Trophoblast cell (in vitro differentiated cells and primary cell): ENCODE measurements at regions not wholly inside any gene's neighbourhood (a gene's known extent, or its start where the extent isn't known, plus 50 kb on each side); places are given as distances from the start of the nearest gene placed in this dataset.
A peak's percentile ranks its signal among the peaks of the same experiment; 100 is the strongest.

Experiments used
- DNase-seq, 2 donors: peaks; one replicate each; pipeline ENCODE4 v3.0.0-alpha.2; 2016
- H2AFZ ChIP-seq: 2 replicates; pipeline ENCODE4 v1.6.1; 2013; ENCODE audit warnings: low read length, moderate library complexity, mild to moderate bottlenecking; ENCODE audit not compliant: insufficient read depth, poor library complexity
- H2AK5ac ChIP-seq: 2 replicates; pipeline ENCODE4 v1.6.1; 2013; ENCODE audit warnings: mild to moderate bottlenecking, low read length
- H2BK120ac ChIP-seq: 2 replicates; pipeline ENCODE4 v1.6.1; 2013; ENCODE audit warnings: low read length, mild to moderate bottlenecking, moderate library complexity; ENCODE audit not compliant: insufficient read depth, poor library complexity
- H2BK12ac ChIP-seq: 2 replicates; pipeline ENCODE4 v1.6.1; 2013; ENCODE audit warnings: mild to moderate bottlenecking, low read length, moderate library complexity
- H2BK5ac ChIP-seq: 2 replicates; pipeline ENCODE4 v1.6.1; 2013; ENCODE audit warnings: low read length, low read depth, moderate library complexity, mild to moderate bottlenecking; ENCODE audit not compliant: poor library complexity
- H3K14ac ChIP-seq: 2 replicates; pipeline ENCODE4 v1.6.1; 2013; ENCODE audit warnings: mild to moderate bottlenecking, low read length
- H3K18ac ChIP-seq: 2 replicates; pipeline ENCODE4 v1.6.1; 2013; ENCODE audit warnings: mild to moderate bottlenecking, low read length
- H3K23ac ChIP-seq: 2 replicates; pipeline ENCODE4 v1.6.1; 2013; ENCODE audit warnings: low read length
- H3K27ac ChIP-seq: 2 replicates; pipeline ENCODE4 v1.5.1; 2013; ENCODE audit warnings: low read depth, mild to moderate bottlenecking, inconsistent platforms, low read length, moderate library complexity
- H3K27me3 ChIP-seq: 2 replicates; pipeline ENCODE4 v1.6.1; 2013; ENCODE audit warnings: inconsistent platforms, mild to moderate bottlenecking, low read length, moderate library complexity; ENCODE audit not compliant: insufficient read depth
- H3K36me3 ChIP-seq, 2 experiments: 1 replicate in 1 of 2; 2 replicates in 1 of 2; pipeline ENCODE4 v1.6.1; 2013; ENCODE audit warnings: low read length in 2 of 2, mild to moderate bottlenecking in 2 of 2, moderate library complexity in 1 of 2; ENCODE audit not compliant: insufficient read depth in 2 of 2, control insufficient read depth in 1 of 2
- H3K4ac ChIP-seq: 2 replicates; pipeline ENCODE4 v1.6.1; 2013; ENCODE audit warnings: low read depth, mild to moderate bottlenecking, low read length, moderate library complexity
- H3K4me1 ChIP-seq, 2 experiments: 1 replicate in 1 of 2; 2 replicates in 1 of 2; pipeline ENCODE4 v1.6.1; 2013; ENCODE audit warnings: low read length in 2 of 2, mild to moderate bottlenecking in 2 of 2, moderate library complexity in 1 of 2; ENCODE audit not compliant: insufficient read depth in 2 of 2, control insufficient read depth in 1 of 2
- H3K4me2 ChIP-seq: 2 replicates; pipeline ENCODE4 v1.6.1; 2013; ENCODE audit warnings: inconsistent platforms, mild to moderate bottlenecking, low read length, moderate library complexity
- H3K4me3 ChIP-seq: 2 replicates; pipeline ENCODE4 v1.5.1; 2013; ENCODE audit warnings: mild to moderate bottlenecking, low read depth, low read length, inconsistent platforms
- H3K79me1 ChIP-seq: one replicate; pipeline ENCODE4 v1.6.1; 2013; ENCODE audit warnings: low read length
- H3K79me2 ChIP-seq: 2 replicates; pipeline ENCODE4 v1.6.1; 2013; ENCODE audit warnings: low read length, mild to moderate bottlenecking; ENCODE audit not compliant: control insufficient read depth, insufficient read depth, poor library complexity
- H3K9ac ChIP-seq: 2 replicates; pipeline ENCODE4 v1.6.1; 2013; ENCODE audit warnings: mild to moderate bottlenecking, low read length
- H3K9me3 ChIP-seq: 2 replicates; pipeline ENCODE4 v1.6.1; 2013; ENCODE audit warnings: low read depth, mild to moderate bottlenecking, control low read depth, inconsistent platforms, low read length; ENCODE audit not compliant: insufficient read depth
- H4K12ac ChIP-seq: 2 replicates; pipeline ENCODE4 v1.6.1; 2013; ENCODE audit warnings: low read depth, mild to moderate bottlenecking, low read length, moderate library complexity
- H4K8ac ChIP-seq: 2 replicates; pipeline ENCODE4 v1.6.1; 2013; ENCODE audit warnings: low read depth, mild to moderate bottlenecking, low read length, moderate library complexity
- H4K91ac ChIP-seq: one replicate; pipeline ENCODE4 v1.6.1; 2013; ENCODE audit warnings: low read depth, mild to moderate bottlenecking, low read length, moderate library complexity
- WGBS: extraction: QIAGEN DNeasy Blood & Tissue Kit; methylation state at CpG from one replicate; pipeline ENCODE4 v1.1.7; 2013; ENCODE audit warnings: missing lambda C conversion rate; ENCODE audit not compliant: insufficient read length, insufficient coverage; ENCODE audit errors: extremely low coverage; 5-methylcytosine and 5-hydroxymethylcytosine counted together

GRCh38 chr5:124637011-124637410, 109.4 kb downstream of the ZNF608 start:
- H3K27ac ChIP-seq, result no peak overlapping the region

GRCh38 chr5:124634741-124635323, 111.6 kb downstream of the ZNF608 start:
- no CpG with 5 or more reads among the region's 3 CpGs for WGBS
- H2AFZ ChIP-seq, result no peak overlapping the region

More at GRCh38 chr5:124637011-124637410, 109.4 kb downstream of the ZNF608 start:
- no peak overlapping the region for H4K12ac ChIP-seq
- peaks cover 20% of the 10 kb centered on the region for H3K79me1 ChIP-seq
- no CpG with 5 or more reads among the region's 3 CpGs for WGBS
- H3K18ac ChIP-seq, result no peak overlapping the region
- no peak overlapping the region for H2AK5ac ChIP-seq
- DNase-seq, result no peak
- no peaks in the 10 kb centered on the region for H3K79me2 ChIP-seq
- H3K4me3 ChIP-seq, result no peak overlapping the region
- no peak overlapping the region for H4K91ac ChIP-seq
- H2AFZ ChIP-seq, result no peak overlapping the region
- H3K4ac ChIP-seq, result no peak overlapping the region
- H3K27me3 ChIP-seq, result no peaks in the 10 kb centered on the region
- peaks cover 5% of the 10 kb centered on the region in 2 experiments for H3K36me3 ChIP-seq
- H3K4me1 ChIP-seq, result peaks cover 7 to 13% of the 10 kb centered on the region in 2 experiments
- no peak overlapping the region for H3K23ac ChIP-seq
- no peak overlapping the region for H3K4me2 ChIP-seq
- no peak overlapping the region for H4K8ac ChIP-seq
- H2BK120ac ChIP-seq, result no peak overlapping the region
- no peak overlapping the region for H3K9ac ChIP-seq
- H2BK5ac ChIP-seq, result no peak overlapping the region
- no peak overlapping the region for H3K14ac ChIP-seq
- H3K9me3 ChIP-seq, result no peaks in the 10 kb centered on the region
- H2BK12ac ChIP-seq, result no peak overlapping the region

DNA sequence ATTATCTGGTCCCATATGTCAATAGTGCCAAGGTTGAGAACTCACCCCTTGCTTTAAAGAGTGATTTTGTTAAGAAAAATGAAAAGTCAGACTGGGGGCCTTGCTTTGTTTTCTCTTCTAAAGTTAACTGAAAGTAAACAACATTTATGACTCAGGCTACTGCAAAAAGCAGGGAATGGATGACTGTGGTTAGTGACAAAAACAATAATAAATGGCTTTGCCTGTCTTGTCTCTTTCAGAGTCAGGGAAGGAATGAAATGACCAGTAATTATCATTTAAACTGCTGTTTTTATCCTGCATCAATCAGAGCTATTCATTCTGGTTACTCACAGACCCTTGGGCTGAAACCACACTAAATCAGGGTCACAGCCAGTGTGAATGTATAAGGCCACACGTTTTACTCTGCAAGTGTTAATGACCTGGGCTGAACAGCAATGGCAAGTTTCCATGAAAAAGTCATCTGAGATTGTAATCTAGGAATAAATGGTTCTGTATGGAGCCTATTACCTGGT, 112.2 kb downstream of the ZNF608 start:
- H4K12ac ChIP-seq, result no peak overlapping the region
- H3K4ac ChIP-seq, result no peak overlapping the region
- H2AFZ ChIP-seq, result no peak overlapping the region
- WGBS, result no CpG with 5 or more reads among the region's 1 CpG
- peaks cover 25 to 31% of the 10 kb centered on the region in 2 experiments for H3K4me1 ChIP-seq
- H3K23ac ChIP-seq, result no peak overlapping the region
- H2AK5ac ChIP-seq, result no peak overlapping the region
- H3K79me2 ChIP-seq, result peaks cover 6% of the 10 kb centered on the region
- peak overlapping the region; percentile 87 for H2BK120ac ChIP-seq
- no peak overlapping the region for H3K18ac ChIP-seq
- no peak overlapping the region for H3K14ac ChIP-seq
- H3K4me2 ChIP-seq, result no peak overlapping the region
- H2BK12ac ChIP-seq, result no peak overlapping the region
- no peaks in the 10 kb centered on the region for H3K27me3 ChIP-seq
- no peak for DNase-seq
- H2BK5ac ChIP-seq, result no peak overlapping the region
- H4K8ac ChIP-seq, result no peak overlapping the region
- H3K36me3 ChIP-seq, result peaks cover 2 to 5% of the 10 kb centered on the region in 2 experiments
- H3K27ac ChIP-seq, result peak overlapping the region; percentile 86
- H3K4me3 ChIP-seq, result no peak overlapping the region
- H3K9ac ChIP-seq, result no peak overlapping the region
- peaks cover 38% of the 10 kb centered on the region for H3K79me1 ChIP-seq
- no peak overlapping the region for H4K91ac ChIP-seq
- peaks cover 1% of the 10 kb centered on the region for H3K9me3 ChIP-seq

More at GRCh38 chr5:124634741-124635323, 111.6 kb downstream of the ZNF608 start:
- peaks cover 2% of the 10 kb centered on the region for H3K79me2 ChIP-seq
- no peak overlapping the region for H3K23ac ChIP-seq
- no peak overlapping the region for H4K91ac ChIP-seq
- no peaks in the 10 kb centered on the region for H3K9me3 ChIP-seq
- peak overlapping the region; percentile 86 for H3K27ac ChIP-seq
- H3K18ac ChIP-seq, result no peak overlapping the region
- H2BK12ac ChIP-seq, result no peak overlapping the region
- no peak overlapping the region for H3K4ac ChIP-seq
- DNase-seq, result no peak
- peaks cover 19 to 26% of the 10 kb centered on the region in 2 experiments for H3K4me1 ChIP-seq
- H2BK5ac ChIP-seq, result no peak overlapping the region
- peaks cover 33% of the 10 kb centered on the region for H3K79me1 ChIP-seq
- no peak overlapping the region for H3K4me3 ChIP-seq
- H3K9ac ChIP-seq, result no peak overlapping the region
- peaks cover 2 to 5% of the 10 kb centered on the region in 2 experiments for H3K36me3 ChIP-seq
- H2AK5ac ChIP-seq, result no peak overlapping the region
- no peak overlapping the region for H3K14ac ChIP-seq
- H4K8ac ChIP-seq, result no peak overlapping the region
- no peaks in the 10 kb centered on the region for H3K27me3 ChIP-seq
- H3K4me2 ChIP-seq, result no peak overlapping the region
- no peak overlapping the region for H4K12ac ChIP-seq
- H2BK120ac ChIP-seq, result no peak overlapping the region

GRCh38 chr5:124633209-124633608, 113.2 kb downstream of the ZNF608 start:
- Histone ChIP-seq H2BK120ac (peak overlapping the region; percentile 26), H3K4me2 (no peak overlapping the region), H3K4me3 (no peak overlapping the region), H3K27me3 (no peaks in the 10 kb centered on the region), H3K14ac (peak overlapping the region; percentile 55), H4K8ac (peak overlapping the region; percentile 15), H2AK5ac (peak overlapping the region; percentile 45), H3K79me2 (peaks cover 10% of the 10 kb centered on the region), H3K27ac (no peak overlapping the region), H3K9ac (no peak overlapping the region), H3K4ac (no peak overlapping the region), H2BK12ac (peak overlapping the region; percentile 83), H3K23ac (no peak overlapping the region), H3K79me1 (peaks cover 46% of the 10 kb centered on the region), H3K9me3 (peaks cover 1% of the 10 kb centered on the region), H3K36me3 (peaks cover 2 to 5% of the 10 kb centered on the region in 2 experiments), H3K18ac (peak overlapping the region; percentile 80), H4K91ac (peak overlapping the region; percentile 67), H2AFZ (no peak overlapping the region), H2BK5ac (peak overlapping the region; percentile 34), H3K4me1 (peaks cover 31 to 41% of the 10 kb centered on the region in 2 experiments), H4K12ac (no peak overlapping the region)
- WGBS, result no CpG with 5 or more reads among the region's 5 CpGs
- DNase-seq, result no peak
